ENCODE measurements at regions not wholly inside any gene's neighbourhood (a gene's known extent, or its start where the extent isn't known, plus 50 kb on each side); places are given as distances from the start of the nearest gene placed in this dataset.

- 88% methylated on average over 20 of the region's 20 CpGs for WGBS (ENCODE audit: low lambda C conversion rate)
- H3K79me2 ChIP-seq (ENCODE audit: insufficient read depth) = no peaks in the 10 kb centered on the region
- H3K27ac ChIP-seq (ENCODE audit: low read depth in 2 of 2, low read length in 1 of 2) = no peak overlapping the region; a peak in 1 of 4 replicates
- CTCF ChIA-PET = interaction anchor here (0.6 to 1.4 kb wide), 2 partner anchors 14 to 271 kb away, joined by 3 read pairs; no protein-coding TSS in a partner anchor
- no peak overlapping the region for H3K4me2 ChIP-seq
- no peak overlapping the region for H3K4me3 ChIP-seq (ENCODE audit: low read depth in 2 of 2, low read length in 1 of 2)
- no peaks in the 10 kb centered on the region for H3K9me2 ChIP-seq
- POLR2A ChIA-PET = interaction anchor here (1.4 kb wide), 1 partner anchor 58 kb away, joined by 3 read pairs; no protein-coding TSS in a partner anchor
- no peaks in the 10 kb centered on the region for H3K9me3 ChIP-seq
- no peak overlapping the region for H3K9ac ChIP-seq
- peak; percentile 56 for DNase-seq
- no peaks in the 10 kb centered on the region for H3K27me3 ChIP-seq (ENCODE audit: insufficient read depth)
- peaks cover 0 to 23% of the 10 kb centered on the region in 2 experiments; a peak in 1 of 4 replicates for H3K4me1 ChIP-seq (ENCODE audit: control insufficient read depth in 1 of 2, insufficient read depth in 2 of 2, low read depth in 1 of 2, low read length in 1 of 2)
- H3K36me3 ChIP-seq (replicated peaks in 1 of 2; ENCODE audit: control insufficient read depth in 1 of 2, insufficient read depth in 2 of 2, low read length in 1 of 2) = no peaks in the 10 kb centered on the region
- H4K20me1 ChIP-seq (ENCODE audit: insufficient read depth) = no peaks in the 10 kb centered on the region
- no peak overlapping the region for H2AFZ ChIP-seq (ENCODE audit: low read depth)
- no peak for TF ChIP-seq USF1 (IDR thresholded peaks at IDR 0.05; ENCODE audit: borderline replicate concordance, low read depth)
- no peak for TF ChIP-seq NRF1 (IDR thresholded peaks at IDR 0.05; ENCODE audit: low read depth, low read length)
- no peak for TF ChIP-seq ELF1 (IDR thresholded peaks at IDR 0.05)
- TF ChIP-seq REST (IDR thresholded peaks at IDR 0.05; ENCODE audit: low read depth, low read length) = no peak
- H3F3A ChIP-seq (replicated peaks; ENCODE audit: insufficient read depth) = no peaks in the 10 kb centered on the region
Observed at GRCh38 chr9:129402371-129402739, 218.5 kb downstream of the C9orf50 start.

- H3K9me3 ChIP-seq = no peaks in the 10 kb centered on the region
- no peaks in the 10 kb centered on the region for H3K79me2 ChIP-seq (ENCODE audit: insufficient read depth)
- no peak overlapping the region for H2AFZ ChIP-seq (ENCODE audit: low read depth)
- no peaks in the 10 kb centered on the region for H3F3A ChIP-seq (replicated peaks; ENCODE audit: insufficient read depth)
- no peak overlapping the region for H3K4me2 ChIP-seq
- no peak overlapping the region for H3K9ac ChIP-seq
- no peak overlapping the region for H3K4me3 ChIP-seq (ENCODE audit: low read depth in 2 of 2, low read length in 1 of 2)
- no peaks in the 10 kb centered on the region for H4K20me1 ChIP-seq (ENCODE audit: insufficient read depth)
- POLR2A ChIA-PET = interaction anchor here (1.4 kb wide), 1 partner anchor 58 kb away, joined by 3 read pairs; no protein-coding TSS in a partner anchor
- H3K4me1 ChIP-seq (ENCODE audit: control insufficient read depth in 1 of 2, insufficient read depth in 2 of 2, low read depth in 1 of 2, low read length in 1 of 2) = peaks cover 0 to 23% of the 10 kb centered on the region in 2 experiments; a peak in 1 of 4 replicates
- CTCF ChIA-PET = no interaction called here
- H3K9me2 ChIP-seq = no peaks in the 10 kb centered on the region
- H3K27ac ChIP-seq (ENCODE audit: low read depth in 2 of 2, low read length in 1 of 2) = no peak overlapping the region
- DNase-seq = no peak
- no peaks in the 10 kb centered on the region for H3K36me3 ChIP-seq (replicated peaks in 1 of 2; ENCODE audit: control insufficient read depth in 1 of 2, insufficient read depth in 2 of 2, low read length in 1 of 2)
- WGBS (ENCODE audit: low lambda C conversion rate) = 70% methylated on average over 6 of the region's 6 CpGs
- H3K27me3 ChIP-seq (ENCODE audit: insufficient read depth) = no peaks in the 10 kb centered on the region
- TF ChIP-seq NRF1 (IDR thresholded peaks at IDR 0.05; ENCODE audit: low read depth, low read length) = no peak
- no peak for TF ChIP-seq SIN3A (IDR thresholded peaks at IDR 0.05; ENCODE audit: borderline replicate concordance, low read depth, low read length)
- TF ChIP-seq CTCF (IDR thresholded peaks at IDR 0.05) = no peak
- TF ChIP-seq MXI1 (IDR thresholded peaks at IDR 0.05; ENCODE audit: low read depth, low read length) = no peak
- no peak for TF ChIP-seq RAD21 (IDR thresholded peaks at IDR 0.05; ENCODE audit: low read length)
- TF ChIP-seq TAF1 (IDR thresholded peaks at IDR 0.05; ENCODE audit: borderline replicate concordance, low read depth, low read length) = no peak
- TF ChIP-seq ELF1 (IDR thresholded peaks at IDR 0.05) = no peak
- no peak for TF ChIP-seq PBX3 (IDR thresholded peaks at IDR 0.05)
- TF ChIP-seq IRF3 (IDR thresholded peaks at IDR 0.05; ENCODE audit: low read depth, low read length) = no peak
- no peak for TF ChIP-seq RFX5 (IDR thresholded peaks at IDR 0.05; ENCODE audit: low read length)
- TF ChIP-seq POLR2AphosphoS5 (IDR thresholded peaks at IDR 0.05; ENCODE audit: low read depth, low read length) = no peak
- no peak for TF ChIP-seq YY1 (IDR thresholded peaks at IDR 0.05; ENCODE audit: low read depth)
- TF ChIP-seq FOXJ3 (CRISPR knock-in tag; IDR thresholded peaks at IDR 0.05) = no peak
- TF ChIP-seq FOSL2 (IDR thresholded peaks at IDR 0.05; ENCODE audit: borderline replicate concordance, low read depth) = no peak
- no peak for TF ChIP-seq FOXM1 (IDR thresholded peaks at IDR 0.05; ENCODE audit: low read depth)
- TF ChIP-seq EP300 (IDR thresholded peaks at IDR 0.05; ENCODE audit: borderline replicate concordance in 1 of 2, low read depth in 1 of 2, low read length in 1 of 2) = no peak
- TF ChIP-seq NFIC (IDR thresholded peaks at IDR 0.05; ENCODE audit: borderline replicate concordance) = no peak
Observed at GRCh38 chr9:129401623-129402370, 219.1 kb downstream of the C9orf50 start.
